Astrocyte of the spinal cord (primary cell): ENCODE measurements at regions not wholly inside any gene's neighbourhood (a gene's known extent, or its start where the extent isn't known, plus 50 kb on each side); places are given as distances from the start of the nearest gene placed in this dataset.

Experiments used
- DNase-seq: peaks from one replicate; pipeline ENCODE4 v3.0.0; 2011; ENCODE audit warnings: low read depth, low spot score
- H3K4me3 ChIP-seq: 2 replicates; pipeline ENCODE4 v1.5.1; 2011; ENCODE audit warnings: low read depth, mild to moderate bottlenecking, low read length, moderate library complexity
- CTCF ChIP-seq: IDR thresholded peaks from 2 replicates; pipeline ENCODE4 v1.5.1; 2012; ENCODE audit warnings: low read depth, mild to moderate bottlenecking, low read length, inconsistent platforms
- in situ Hi-C: cut with HindIII; loops from 2 replicates; pipeline ENCODE4 v1.10.0; 2017; ENCODE audit warnings: low sequenced_read_pairs

- peak; percentile 54 for DNase-seq
- no peak for TF ChIP-seq CTCF
- no peak overlapping the region for H3K4me3 ChIP-seq
- in situ Hi-C loops, result no loop called here
These were observed 894.0 kb downstream of the KCNT2 start for GRCh38 chr1:195714248-195714647.

- no peak for TF ChIP-seq CTCF
- DNase-seq, result no peak
- in situ Hi-C loops, result no loop called here
- H3K4me3 ChIP-seq, result no peak overlapping the region
These were observed 898.4 kb downstream of the KCNT2 start for GRCh38 chr1:195709821-195710220.

- in situ Hi-C loops, result no loop called here
- no peak overlapping the region for H3K4me3 ChIP-seq
- TF ChIP-seq CTCF, result no peak
- no peak for DNase-seq
These were observed 904.2 kb downstream of the KCNT2 start for GRCh38 chr1:195704028-195704427.

- in situ Hi-C loops, result no loop called here
- TF ChIP-seq CTCF, result no peak
- no peak for DNase-seq
- no peak overlapping the region for H3K4me3 ChIP-seq
These were observed 907.1 kb downstream of the KCNT2 start for GRCh38 chr1:195701149-195701548.

- H3K4me3 ChIP-seq, result no peak overlapping the region
- no peak for TF ChIP-seq CTCF
- in situ Hi-C loops, result no loop called here
- DNase-seq, result no peak
These were observed 911.1 kb downstream of the KCNT2 start for GRCh38 chr1:195697130-195697529.

GRCh38 chr1:195686764-195687163, 921.5 kb downstream of the KCNT2 start:
- no peak for DNase-seq
- H3K4me3 ChIP-seq, result no peak overlapping the region
- no peak for TF ChIP-seq CTCF
- in situ Hi-C loops, result no loop called here

- in situ Hi-C loops, result no loop called here
- peak; percentile 22 for DNase-seq
- H3K4me3 ChIP-seq, result no peak overlapping the region
- TF ChIP-seq CTCF, result no peak
These were observed 943.6 kb downstream of the KCNT2 start for GRCh38 chr1:195664628-195665027.
